ENCODE measurements at regions not wholly inside any gene's neighbourhood (a gene's known extent, or its start where the extent isn't known, plus 50 kb on each side); places are given as distances from the start of the nearest gene placed in this dataset.

DNA sequence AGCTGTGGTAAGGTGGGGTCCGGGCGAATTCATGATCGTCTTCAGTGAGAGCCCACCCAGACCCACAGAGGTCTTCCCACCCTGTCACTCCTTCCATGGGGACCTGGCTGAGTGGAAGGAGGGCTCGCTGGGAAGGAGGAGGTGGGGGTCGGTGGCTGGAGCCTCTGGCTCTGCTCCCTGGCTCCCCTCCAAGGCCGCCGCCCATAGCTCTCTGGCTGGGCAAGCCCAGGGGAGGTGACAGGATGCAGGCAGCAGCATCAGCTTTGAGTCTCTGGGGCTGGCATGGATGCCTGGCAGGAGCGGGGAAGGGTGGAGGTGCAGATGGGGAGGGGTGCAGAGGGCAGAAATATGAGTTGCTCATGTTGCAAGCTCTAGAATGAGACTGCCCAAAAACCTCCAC lies 147.0 kb downstream of the ENGASE start:
- TF ChIP-seq, protein P1, sequence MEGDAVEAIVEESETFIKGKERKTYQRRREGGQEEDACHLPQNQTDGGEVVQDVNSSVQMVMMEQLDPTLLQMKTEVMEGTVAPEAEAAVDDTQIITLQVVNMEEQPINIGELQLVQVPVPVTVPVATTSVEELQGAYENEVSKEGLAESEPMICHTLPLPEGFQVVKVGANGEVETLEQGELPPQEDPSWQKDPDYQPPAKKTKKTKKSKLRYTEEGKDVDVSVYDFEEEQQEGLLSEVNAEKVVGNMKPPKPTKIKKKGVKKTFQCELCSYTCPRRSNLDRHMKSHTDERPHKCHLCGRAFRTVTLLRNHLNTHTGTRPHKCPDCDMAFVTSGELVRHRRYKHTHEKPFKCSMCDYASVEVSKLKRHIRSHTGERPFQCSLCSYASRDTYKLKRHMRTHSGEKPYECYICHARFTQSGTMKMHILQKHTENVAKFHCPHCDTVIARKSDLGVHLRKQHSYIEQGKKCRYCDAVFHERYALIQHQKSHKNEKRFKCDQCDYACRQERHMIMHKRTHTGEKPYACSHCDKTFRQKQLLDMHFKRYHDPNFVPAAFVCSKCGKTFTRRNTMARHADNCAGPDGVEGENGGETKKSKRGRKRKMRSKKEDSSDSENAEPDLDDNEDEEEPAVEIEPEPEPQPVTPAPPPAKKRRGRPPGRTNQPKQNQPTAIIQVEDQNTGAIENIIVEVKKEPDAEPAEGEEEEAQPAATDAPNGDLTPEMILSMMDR (conservative IDR thresholded peaks at IDR 0.05): no peak
- TF ChIP-seq ZFX (IDR thresholded peaks at IDR 0.05): no peak
- H3K27ac ChIP-seq: no peak overlapping the region

DNA sequence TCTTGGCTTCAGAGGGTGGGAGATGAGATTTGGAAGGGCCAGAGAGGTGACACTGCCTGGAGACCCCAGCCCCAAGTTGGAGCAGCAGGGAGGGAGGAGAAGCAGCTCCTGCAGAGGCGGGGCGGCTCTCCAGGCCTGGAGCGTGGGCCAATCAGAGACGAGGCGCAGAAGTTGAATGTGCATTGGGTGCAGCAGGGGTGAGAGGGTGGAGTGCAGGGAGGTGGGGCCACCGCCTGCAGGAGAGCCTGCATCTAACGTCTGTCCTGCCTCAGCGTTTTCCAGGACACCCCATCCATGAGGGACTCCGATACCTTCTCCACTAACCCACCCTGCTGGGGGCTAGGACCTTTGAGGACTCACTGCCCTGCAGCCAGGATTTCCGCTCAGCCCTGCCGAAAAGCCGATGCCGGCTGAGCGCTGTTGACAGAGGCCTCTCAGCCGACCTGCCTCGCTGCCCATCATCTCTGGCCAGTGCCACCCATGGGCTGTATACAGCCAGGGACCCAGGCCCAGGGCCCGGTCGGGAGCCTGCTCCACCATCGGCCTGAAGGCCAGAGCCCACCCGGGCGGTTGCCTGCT lies 146.2 kb downstream of the ENGASE start:
- no peak overlapping the region for H3K27ac ChIP-seq
- no peak for TF ChIP-seq ZFX (IDR thresholded peaks at IDR 0.05)
- TF ChIP-seq, protein P1 (conservative IDR thresholded peaks at IDR 0.05): no peak

DNA sequence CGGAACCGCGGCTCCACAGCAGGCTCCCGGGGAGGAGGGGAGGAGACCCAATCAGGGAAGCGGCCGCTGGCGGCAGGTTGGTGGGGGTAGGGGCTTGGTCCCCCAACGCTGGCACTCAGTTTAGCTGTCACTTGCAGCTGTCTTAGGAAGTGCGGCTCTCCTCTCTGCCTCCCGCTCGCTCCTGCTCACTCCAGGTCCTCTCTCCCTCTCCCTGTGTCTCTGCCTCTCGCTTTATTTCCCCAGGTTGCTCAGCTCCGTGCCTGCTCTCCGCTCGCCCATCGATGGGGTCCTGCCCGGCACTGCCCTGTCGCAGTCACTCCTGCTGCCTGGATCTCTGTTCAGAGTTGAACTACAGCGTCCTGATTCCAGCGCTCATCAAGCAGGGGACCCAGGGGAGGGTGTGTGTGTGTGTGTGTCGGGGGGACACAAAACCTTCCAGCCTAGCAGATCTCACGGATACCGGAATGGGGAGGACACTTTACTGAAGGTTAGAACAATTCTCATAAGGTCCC lies 145.6 kb downstream of the ENGASE start:
- TF ChIP-seq ZFX (IDR thresholded peaks at IDR 0.05): no peak
- TF ChIP-seq, protein P1 (conservative IDR thresholded peaks at IDR 0.05): no peak
- no peak overlapping the region for H3K27ac ChIP-seq

DNA sequence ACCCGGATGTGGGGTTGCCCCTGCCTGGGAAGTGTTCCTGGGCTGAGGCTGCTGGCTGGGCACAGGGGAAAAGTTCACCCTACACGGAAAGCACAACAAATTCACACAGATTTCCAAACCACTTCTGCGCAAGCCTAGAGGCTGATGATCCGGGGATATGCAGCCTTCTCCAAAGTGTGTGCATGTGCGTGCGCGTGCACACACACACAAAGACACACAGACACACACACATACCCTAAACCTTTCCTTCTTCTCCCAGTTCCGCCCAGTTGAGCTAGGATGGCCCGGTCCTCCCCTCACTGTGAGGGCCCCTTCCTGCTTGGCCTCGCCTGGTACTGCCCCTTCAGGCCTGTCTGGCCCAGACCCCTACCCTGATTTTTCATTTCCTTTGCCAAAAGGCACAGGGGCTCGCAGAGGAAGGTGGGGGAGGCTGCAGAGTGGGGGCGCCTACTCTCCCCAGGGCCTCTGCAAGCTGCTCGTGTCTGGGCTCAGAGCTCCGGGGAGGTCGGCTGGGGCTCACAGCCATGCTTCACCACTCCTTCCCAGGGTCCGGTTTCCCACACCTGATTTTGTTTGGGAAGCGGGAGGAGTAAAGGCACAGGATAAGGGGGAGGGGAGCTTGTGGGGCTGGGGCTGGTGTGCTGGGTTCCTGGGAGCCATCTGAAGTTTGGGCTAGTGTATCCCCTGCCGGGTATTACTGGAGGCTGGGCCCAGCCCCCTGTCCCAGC lies 144.7 kb downstream of the ENGASE start:
- TF ChIP-seq ZFX (IDR thresholded peaks at IDR 0.05): no peak
- TF ChIP-seq, protein P1 (conservative IDR thresholded peaks at IDR 0.05): no peak

DNA sequence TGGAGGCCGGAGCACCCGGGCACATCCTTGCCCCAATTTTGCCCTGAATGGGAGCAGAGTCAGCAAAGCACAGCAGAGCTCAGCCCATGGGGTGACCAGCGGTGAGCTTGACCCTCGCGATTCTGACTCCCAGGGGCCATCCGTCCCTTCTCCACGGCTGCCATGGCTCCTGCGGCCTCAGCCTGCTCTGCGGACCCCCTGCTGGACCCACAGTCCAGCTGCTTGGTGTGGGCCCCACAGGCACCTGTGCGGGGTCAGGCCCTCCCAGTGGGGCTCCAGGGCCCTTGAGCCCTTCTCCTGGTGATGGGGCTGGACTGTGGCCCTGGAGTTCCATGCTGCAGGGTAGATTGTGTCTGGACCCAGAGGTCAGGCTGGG lies 144.2 kb downstream of the ENGASE start:
- TF ChIP-seq, protein P1 (conservative IDR thresholded peaks at IDR 0.05): no peak
- H3K27ac ChIP-seq: no peak overlapping the region

More for the DNA sequence above, 144.7 kb downstream of the ENGASE start:
- no peak overlapping the region for H3K27ac ChIP-seq

DNA sequence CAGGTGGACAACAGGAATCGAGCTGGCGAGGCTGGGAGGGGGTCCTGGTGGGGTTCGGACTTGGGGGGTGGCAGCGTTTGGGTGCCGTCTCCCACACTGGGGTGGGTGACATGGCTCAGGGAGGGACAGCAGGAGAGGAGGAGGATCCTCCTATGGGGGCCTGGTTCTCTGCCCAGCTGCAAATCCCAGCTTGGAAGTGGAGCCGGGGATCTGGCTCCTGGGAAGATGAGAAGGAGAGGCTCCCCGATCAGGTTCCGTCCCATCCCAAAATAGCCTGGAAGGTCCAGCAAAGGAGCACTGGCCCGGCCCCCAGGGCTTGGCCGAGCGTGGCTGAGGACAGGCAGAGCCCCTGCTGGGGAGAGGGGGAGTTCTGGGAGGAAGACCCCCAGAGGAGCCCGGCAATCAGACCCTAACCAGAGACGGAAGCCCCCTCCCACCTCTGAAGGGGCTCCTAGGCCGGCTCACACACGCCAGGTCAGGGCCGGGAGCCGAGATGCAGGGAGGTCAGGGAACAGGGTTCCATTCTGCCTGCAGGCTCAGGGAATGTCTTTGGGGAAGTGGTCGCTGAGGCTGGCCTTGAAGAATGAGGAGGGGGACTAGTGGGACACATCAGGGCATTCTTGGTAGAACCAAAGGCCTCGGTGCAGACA lies 143.7 kb downstream of the ENGASE start:
- no peak overlapping the region for H3K27ac ChIP-seq
- TF ChIP-seq, protein P1 (conservative IDR thresholded peaks at IDR 0.05): no peak
- TF ChIP-seq ZFX (IDR thresholded peaks at IDR 0.05): no peak

Data from C4-2B (cell line).